MM.1S (cell line): ENCODE measurements at regions not wholly inside any gene's neighbourhood (a gene's known extent, or its start where the extent isn't known, plus 50 kb on each side); places are given as distances from the start of the nearest gene placed in this dataset.

Experiments used
- DNase-seq: peaks from one replicate; pipeline ENCODE4 v3.0.0-alpha.2; 2015
- H2AFZ ChIP-seq: fragments of 300-600 bp; sonication (generic); 2 replicates; pipeline ENCODE4 v1.6.0; 2016; ENCODE audit warnings: antibody characterized with exemption, low read length
- H3F3A ChIP-seq: fragments of 300-600 bp; sonication (generic); 2 replicates; pipeline ENCODE4 v1.6.1; 2016; ENCODE audit warnings: mild to moderate bottlenecking, antibody characterized with exemption, low read length, moderate library complexity, mixed read lengths; ENCODE audit not compliant: insufficient read depth
- H3K27ac ChIP-seq: fragments of 300-600 bp; sonication (generic); 2 replicates; pipeline ENCODE4 v1.5.1; 2016; ENCODE audit warnings: mild to moderate bottlenecking, low read length
- H3K27me3 ChIP-seq: fragments of 300-600 bp; sonication (generic); replicated peaks from 2 replicates; pipeline ENCODE4 v1.6.0; 2016; ENCODE audit warnings: low read length; ENCODE audit not compliant: insufficient read depth
- H3K36me3 ChIP-seq: fragments of 300-600 bp; sonication (generic); replicated peaks from 2 replicates; pipeline ENCODE4 v1.6.1; 2016; ENCODE audit warnings: mild to moderate bottlenecking, low read length, mixed read lengths; ENCODE audit not compliant: insufficient read depth
- H3K4me1 ChIP-seq: fragments of 300-600 bp; sonication (generic); 2 replicates; pipeline ENCODE4 v1.6.1; 2016; ENCODE audit warnings: low read length, mixed read lengths
- H3K4me2 ChIP-seq: fragments of 300-600 bp; sonication (generic); 2 replicates; pipeline ENCODE4 v1.6.0; 2016; ENCODE audit warnings: low read depth, low read length
- H3K4me3 ChIP-seq: fragments of 300-600 bp; sonication (generic); 2 replicates; pipeline ENCODE4 v1.5.1; 2016; ENCODE audit warnings: low read length, mixed read lengths
- H3K79me2 ChIP-seq: fragments of 300-600 bp; sonication (generic); 2 replicates; pipeline ENCODE4 v1.6.1; 2016; ENCODE audit warnings: mixed run types, low read length, mixed read lengths
- H3K9ac ChIP-seq: fragments of 300-600 bp; sonication (generic); 2 replicates; pipeline ENCODE4 v1.6.1; 2016; ENCODE audit warnings: low read length, mixed read lengths
- H3K9me2 ChIP-seq: fragments of 300-600 bp; sonication (generic); replicated peaks from 2 replicates; pipeline ENCODE4 v1.6.1; 2016; ENCODE audit warnings: mild to moderate bottlenecking, low read length, mixed read lengths; ENCODE audit not compliant: insufficient read depth
- H3K9me3 ChIP-seq: fragments of 300-600 bp; sonication (generic); replicated peaks from 2 replicates; pipeline ENCODE4 v1.6.1; 2016; ENCODE audit warnings: mild to moderate bottlenecking, low read length, mixed read lengths; ENCODE audit not compliant: insufficient read depth
- H4K20me1 ChIP-seq: fragments of 300-600 bp; sonication (generic); 2 replicates; pipeline ENCODE4 v1.6.1; 2016; ENCODE audit warnings: mild to moderate bottlenecking, low read length, moderate library complexity, mixed read lengths; ENCODE audit not compliant: insufficient read depth
- CTCF ChIP-seq: fragments of 300-600 bp; sonication (generic); IDR thresholded peaks from 2 replicates; pipeline ENCODE4 v1.5.1; 2016; ENCODE audit warnings: antibody characterized with exemption, low read length, mixed read lengths
- EZH2 ChIP-seq: fragments of 300-600 bp; sonication (generic); optimal IDR thresholded peaks from 2 replicates; pipeline ENCODE3; 2017; ENCODE audit warnings: low read depth, mild to moderate bottlenecking, antibody characterized with exemption, low read length, mixed read lengths
- EZH2phosphoT487 ChIP-seq: fragments of 300-600 bp; sonication (generic); IDR thresholded peaks from 2 replicates; pipeline ENCODE4 v1.6.1; 2018; ENCODE audit warnings: antibody characterized with exemption, low read length

GRCh38 chr6:101202867-101203374 is 190.6 kb upstream of the GRIK2 start:
- no peaks in the 10 kb centered on the region for H3K9me3 ChIP-seq
- no peak overlapping the region for H3K27ac ChIP-seq
- no peak overlapping the region for H3K4me2 ChIP-seq
- H4K20me1 ChIP-seq, result no peaks in the 10 kb centered on the region
- H3K4me3 ChIP-seq, result no peak overlapping the region
- H2AFZ ChIP-seq, result no peak overlapping the region
- H3K79me2 ChIP-seq, result no peaks in the 10 kb centered on the region
- TF ChIP-seq EZH2phosphoT487 (no peak), EZH2 (no peak), CTCF (no peak)
- no peaks in the 10 kb centered on the region for H3K9me2 ChIP-seq
- no peak for DNase-seq
- H3K9ac ChIP-seq, result no peak overlapping the region
- no peaks in the 10 kb centered on the region for H3K36me3 ChIP-seq
- H3F3A ChIP-seq, result no peaks in the 10 kb centered on the region
- no peaks in the 10 kb centered on the region for H3K4me1 ChIP-seq
- no peaks in the 10 kb centered on the region for H3K27me3 ChIP-seq

GRCh38 chr6:101203664-101204063 is 189.8 kb upstream of the GRIK2 start:
- no peak for TF ChIP-seq EZH2phosphoT487
- no peak for TF ChIP-seq CTCF
- no peak for TF ChIP-seq EZH2
- no peak overlapping the region for H3K27ac ChIP-seq
- H3K4me2 ChIP-seq, result no peak overlapping the region
- no peaks in the 10 kb centered on the region for H3F3A ChIP-seq
- no peaks in the 10 kb centered on the region for H3K4me1 ChIP-seq
- H3K9ac ChIP-seq, result no peak overlapping the region
- H3K9me3 ChIP-seq, result no peaks in the 10 kb centered on the region
- no peaks in the 10 kb centered on the region for H3K36me3 ChIP-seq
- no peaks in the 10 kb centered on the region for H3K79me2 ChIP-seq
- H3K4me3 ChIP-seq, result no peak overlapping the region
- no peak overlapping the region for H2AFZ ChIP-seq
- H4K20me1 ChIP-seq, result no peaks in the 10 kb centered on the region
- no peaks in the 10 kb centered on the region for H3K9me2 ChIP-seq
- DNase-seq, result no peak
- no peaks in the 10 kb centered on the region for H3K27me3 ChIP-seq

- no peaks in the 10 kb centered on the region for H4K20me1 ChIP-seq
- TF ChIP-seq EZH2phosphoT487, result no peak
- no peak overlapping the region for H2AFZ ChIP-seq
- no peak for DNase-seq
- no peaks in the 10 kb centered on the region for H3K36me3 ChIP-seq
- H3K4me2 ChIP-seq, result no peak overlapping the region
- H3K27ac ChIP-seq, result no peak overlapping the region
- H3K4me3 ChIP-seq, result no peak overlapping the region
- no peaks in the 10 kb centered on the region for H3K4me1 ChIP-seq
- no peaks in the 10 kb centered on the region for H3K9me3 ChIP-seq
- no peaks in the 10 kb centered on the region for H3K27me3 ChIP-seq
- no peak overlapping the region for H3K9ac ChIP-seq
- H3K79me2 ChIP-seq, result no peaks in the 10 kb centered on the region
- no peaks in the 10 kb centered on the region for H3F3A ChIP-seq
- no peaks in the 10 kb centered on the region for H3K9me2 ChIP-seq
Measured at GRCh38 chr6:101208152-101208551, 185.4 kb upstream of the GRIK2 start.

GRCh38 chr6:101212640-101213039 is 180.9 kb upstream of the GRIK2 start:
- Histone ChIP-seq H3K79me2 (no peaks in the 10 kb centered on the region), H3F3A (no peaks in the 10 kb centered on the region), H3K27ac (no peak overlapping the region), H4K20me1 (no peaks in the 10 kb centered on the region), H3K9me2 (no peaks in the 10 kb centered on the region), H3K9ac (no peak overlapping the region), H3K4me1 (no peaks in the 10 kb centered on the region), H3K4me3 (no peak overlapping the region), H3K36me3 (no peaks in the 10 kb centered on the region), H3K9me3 (no peaks in the 10 kb centered on the region), H3K4me2 (no peak overlapping the region), H2AFZ (no peak overlapping the region), H3K27me3 (no peaks in the 10 kb centered on the region)
- TF ChIP-seq CTCF (no peak), EZH2phosphoT487 (no peak), EZH2 (no peak)
- DNase-seq, result no peak
